ENCODE measurements at regions not wholly inside any gene's neighbourhood (a gene's known extent, or its start where the extent isn't known, plus 50 kb on each side); places are given as distances from the start of the nearest gene placed in this dataset.
"Not testable (repeated sequence)": the region's sequence is repeated elsewhere in the genome, so short reads cannot be mapped to it uniquely, and the experiment has no call there.

DNA sequence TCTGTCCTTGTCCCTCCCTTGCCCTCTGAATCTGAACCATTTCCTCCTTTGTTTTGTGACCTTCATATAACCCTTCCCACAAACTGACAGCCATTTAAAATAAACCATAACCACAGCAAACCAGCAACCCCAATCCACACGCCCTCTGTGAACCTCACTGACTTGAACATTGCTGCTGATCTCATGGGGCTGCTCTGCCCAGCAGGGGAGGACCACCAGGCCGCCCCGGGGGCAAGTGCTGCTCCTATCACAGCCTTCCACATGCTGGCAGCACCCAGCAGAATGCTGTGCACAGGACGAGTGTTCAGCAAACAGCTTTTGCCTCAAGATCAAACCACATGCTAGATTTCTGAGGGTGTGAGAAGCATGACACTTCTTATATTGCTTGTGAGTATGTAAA is 73.9 kb upstream of the UXS1 start:
- Histone ChIP-seq H3K4me2 (ENCODE audit: low read length) (no peak overlapping the region), H3K4me3 (ENCODE audit: low read length) (no peak overlapping the region), H3K27ac (ENCODE audit: low read length) (no peak overlapping the region), H4K20me1 (ENCODE audit: insufficient read depth) (no peaks in the 10 kb centered on the region), H3K9me3 (ENCODE audit: low read length) (no peaks in the 10 kb centered on the region), H3K36me3 (ENCODE audit: insufficient read depth, low read length) (no peaks in the 10 kb centered on the region), H3K79me2 (replicated peaks; ENCODE audit: insufficient read depth, low read length) (no peaks in the 10 kb centered on the region), H3K9ac (ENCODE audit: low read length) (no peak overlapping the region), H3K27me3 (ENCODE audit: insufficient read depth, low read depth, low read length) (no peaks in the 10 kb centered on the region), H3F3A (ENCODE audit: insufficient read depth, low read length, poor library complexity, severe bottlenecking) (no peaks in the 10 kb centered on the region), H3K9me2 (ENCODE audit: insufficient read depth, low read length) (no peaks in the 10 kb centered on the region), H2AFZ (ENCODE audit: low read depth, low read length) (no peak overlapping the region)
- TF ChIP-seq EZH2 (IDR thresholded peaks at IDR 0.05; ENCODE audit: borderline replicate concordance, insufficient read depth, low read length, poor library complexity, severe bottlenecking) (no peak), SMC3 (conservative IDR thresholded peaks at IDR 0.05; ENCODE audit: poor library complexity) (no peak), TAF1 (IDR thresholded peaks at IDR 0.05; ENCODE audit: low read depth) (no peak), EP300 (conservative IDR thresholded peaks at IDR 0.05; ENCODE audit: poor library complexity, severe bottlenecking) (no peak), MXI1 (conservative IDR thresholded peaks at IDR 0.05; ENCODE audit: poor library complexity, severe bottlenecking) (no peak), POLR2AphosphoS5 (IDR thresholded peaks at IDR 0.05) (no peak), RAD21 (conservative IDR thresholded peaks at IDR 0.05) (no peak)
- TF ChIP-seq, protein P1, sequence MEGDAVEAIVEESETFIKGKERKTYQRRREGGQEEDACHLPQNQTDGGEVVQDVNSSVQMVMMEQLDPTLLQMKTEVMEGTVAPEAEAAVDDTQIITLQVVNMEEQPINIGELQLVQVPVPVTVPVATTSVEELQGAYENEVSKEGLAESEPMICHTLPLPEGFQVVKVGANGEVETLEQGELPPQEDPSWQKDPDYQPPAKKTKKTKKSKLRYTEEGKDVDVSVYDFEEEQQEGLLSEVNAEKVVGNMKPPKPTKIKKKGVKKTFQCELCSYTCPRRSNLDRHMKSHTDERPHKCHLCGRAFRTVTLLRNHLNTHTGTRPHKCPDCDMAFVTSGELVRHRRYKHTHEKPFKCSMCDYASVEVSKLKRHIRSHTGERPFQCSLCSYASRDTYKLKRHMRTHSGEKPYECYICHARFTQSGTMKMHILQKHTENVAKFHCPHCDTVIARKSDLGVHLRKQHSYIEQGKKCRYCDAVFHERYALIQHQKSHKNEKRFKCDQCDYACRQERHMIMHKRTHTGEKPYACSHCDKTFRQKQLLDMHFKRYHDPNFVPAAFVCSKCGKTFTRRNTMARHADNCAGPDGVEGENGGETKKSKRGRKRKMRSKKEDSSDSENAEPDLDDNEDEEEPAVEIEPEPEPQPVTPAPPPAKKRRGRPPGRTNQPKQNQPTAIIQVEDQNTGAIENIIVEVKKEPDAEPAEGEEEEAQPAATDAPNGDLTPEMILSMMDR (IDR thresholded peaks at IDR 0.05; ENCODE audit: poor library complexity, severe bottlenecking), result no peak
- TF ChIP-seq, protein P2, sequence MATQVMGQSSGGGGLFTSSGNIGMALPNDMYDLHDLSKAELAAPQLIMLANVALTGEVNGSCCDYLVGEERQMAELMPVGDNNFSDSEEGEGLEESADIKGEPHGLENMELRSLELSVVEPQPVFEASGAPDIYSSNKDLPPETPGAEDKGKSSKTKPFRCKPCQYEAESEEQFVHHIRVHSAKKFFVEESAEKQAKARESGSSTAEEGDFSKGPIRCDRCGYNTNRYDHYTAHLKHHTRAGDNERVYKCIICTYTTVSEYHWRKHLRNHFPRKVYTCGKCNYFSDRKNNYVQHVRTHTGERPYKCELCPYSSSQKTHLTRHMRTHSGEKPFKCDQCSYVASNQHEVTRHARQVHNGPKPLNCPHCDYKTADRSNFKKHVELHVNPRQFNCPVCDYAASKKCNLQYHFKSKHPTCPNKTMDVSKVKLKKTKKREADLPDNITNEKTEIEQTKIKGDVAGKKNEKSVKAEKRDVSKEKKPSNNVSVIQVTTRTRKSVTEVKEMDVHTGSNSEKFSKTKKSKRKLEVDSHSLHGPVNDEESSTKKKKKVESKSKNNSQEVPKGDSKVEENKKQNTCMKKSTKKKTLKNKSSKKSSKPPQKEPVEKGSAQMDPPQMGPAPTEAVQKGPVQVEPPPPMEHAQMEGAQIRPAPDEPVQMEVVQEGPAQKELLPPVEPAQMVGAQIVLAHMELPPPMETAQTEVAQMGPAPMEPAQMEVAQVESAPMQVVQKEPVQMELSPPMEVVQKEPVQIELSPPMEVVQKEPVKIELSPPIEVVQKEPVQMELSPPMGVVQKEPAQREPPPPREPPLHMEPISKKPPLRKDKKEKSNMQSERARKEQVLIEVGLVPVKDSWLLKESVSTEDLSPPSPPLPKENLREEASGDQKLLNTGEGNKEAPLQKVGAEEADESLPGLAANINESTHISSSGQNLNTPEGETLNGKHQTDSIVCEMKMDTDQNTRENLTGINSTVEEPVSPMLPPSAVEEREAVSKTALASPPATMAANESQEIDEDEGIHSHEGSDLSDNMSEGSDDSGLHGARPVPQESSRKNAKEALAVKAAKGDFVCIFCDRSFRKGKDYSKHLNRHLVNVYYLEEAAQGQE (IDR thresholded peaks at IDR 0.05; ENCODE audit: borderline replicate concordance), result no peak

DNA sequence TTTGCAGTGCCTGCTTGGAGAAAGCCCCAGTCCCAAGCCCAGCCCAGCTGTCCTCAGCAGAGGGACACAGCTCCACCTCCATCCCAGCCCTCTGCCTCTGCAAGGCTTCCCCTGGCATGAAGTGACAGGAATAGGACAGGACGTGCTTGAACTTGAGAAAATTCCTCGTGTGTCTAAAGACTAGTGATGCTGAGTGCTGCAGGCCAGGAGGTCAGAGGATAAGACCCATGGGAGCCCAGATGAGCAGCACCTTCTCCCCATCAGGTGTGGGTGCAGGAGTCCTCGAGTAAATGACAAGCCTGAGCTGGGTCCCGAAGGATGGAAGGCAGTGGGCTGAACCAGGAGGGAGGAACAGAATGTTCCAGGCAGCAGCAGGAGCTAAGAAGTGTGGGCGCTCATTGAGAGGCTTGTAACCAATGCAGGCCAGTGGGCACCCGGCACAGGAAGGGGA is 67.8 kb upstream of the UXS1 start:
- H3K36me3 ChIP-seq (ENCODE audit: insufficient read depth, low read length), result no peaks in the 10 kb centered on the region
- H3K27me3 ChIP-seq (ENCODE audit: insufficient read depth, low read depth, low read length), result no peaks in the 10 kb centered on the region
- H4K20me1 ChIP-seq (ENCODE audit: insufficient read depth), result no peaks in the 10 kb centered on the region
- no peaks in the 10 kb centered on the region for H3K79me2 ChIP-seq (replicated peaks; ENCODE audit: insufficient read depth, low read length)
- no peak overlapping the region for H3K4me3 ChIP-seq (ENCODE audit: low read length)
- no peaks in the 10 kb centered on the region for H3K9me2 ChIP-seq (ENCODE audit: insufficient read depth, low read length)
- H3K9ac ChIP-seq (ENCODE audit: low read length), result no peak overlapping the region
- H3K9me3 ChIP-seq (ENCODE audit: low read length), result no peaks in the 10 kb centered on the region
- H3F3A ChIP-seq (ENCODE audit: insufficient read depth, low read length, poor library complexity, severe bottlenecking), result no peaks in the 10 kb centered on the region
- TF ChIP-seq, protein P2 (IDR thresholded peaks at IDR 0.05; ENCODE audit: borderline replicate concordance), result no peak
- no peak for TF ChIP-seq POLR2AphosphoS5 (IDR thresholded peaks at IDR 0.05)
- TF ChIP-seq EP300 (conservative IDR thresholded peaks at IDR 0.05; ENCODE audit: poor library complexity, severe bottlenecking), result no peak
- TF ChIP-seq SMC3 (conservative IDR thresholded peaks at IDR 0.05; ENCODE audit: poor library complexity), result no peak
- TF ChIP-seq RAD21 (conservative IDR thresholded peaks at IDR 0.05), result no peak
- no peak overlapping the region for H2AFZ ChIP-seq (ENCODE audit: low read depth, low read length)
- H3K4me2 ChIP-seq (ENCODE audit: low read length), result no peak overlapping the region
- H3K27ac ChIP-seq (ENCODE audit: low read length), result no peak overlapping the region

DNA sequence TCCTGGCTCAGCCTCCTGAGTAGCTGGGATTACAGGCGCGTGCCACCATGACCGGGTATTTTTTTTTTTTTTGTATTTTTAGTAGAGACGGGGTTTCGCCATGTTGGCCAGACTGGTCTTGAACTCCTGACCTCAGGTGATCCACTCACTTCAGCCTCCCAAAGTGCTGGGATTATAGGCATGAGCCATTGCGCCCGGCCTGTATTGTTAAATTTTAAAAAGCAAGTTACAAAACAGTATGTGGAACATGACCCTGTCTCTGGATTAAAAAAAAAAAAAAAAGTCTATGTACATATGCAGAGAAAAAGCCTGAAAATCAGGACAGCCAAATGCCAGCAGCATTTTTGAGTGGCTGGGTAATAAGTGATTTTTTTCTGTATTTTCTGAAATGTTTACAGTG is 64.8 kb upstream of the UXS1 start:
- not testable (repeated sequence) for H3K9me3 ChIP-seq (ENCODE audit: low read length); H4K20me1 ChIP-seq (ENCODE audit: insufficient read depth); H3K36me3 ChIP-seq (ENCODE audit: insufficient read depth, low read length); H3K9ac ChIP-seq (ENCODE audit: low read length); H3K9me2 ChIP-seq (ENCODE audit: insufficient read depth, low read length); H3F3A ChIP-seq (ENCODE audit: insufficient read depth, low read length, poor library complexity, severe bottlenecking); H3K79me2 ChIP-seq (replicated peaks; ENCODE audit: insufficient read depth, low read length); H3K27ac ChIP-seq (ENCODE audit: low read length); H3K27me3 ChIP-seq (ENCODE audit: insufficient read depth, low read depth, low read length); H3K4me2 ChIP-seq (ENCODE audit: low read length); H3K4me3 ChIP-seq (ENCODE audit: low read length); H2AFZ ChIP-seq (ENCODE audit: low read depth, low read length)

Measured in neural cell (in vitro differentiated cells).